D341Med (cell line): ENCODE measurements at regions not wholly inside any gene's neighbourhood (a gene's known extent, or its start where the extent isn't known, plus 50 kb on each side); places are given as distances from the start of the nearest gene placed in this dataset.
"Not testable (repeated sequence)": the region's sequence is repeated elsewhere in the genome, so short reads cannot be mapped to it uniquely, and the experiment has no call there.

Source experiments
- DNase-seq: peaks from one replicate; pipeline ENCODE4 v3.0.0; 2012; ENCODE audit warnings: low spot score

DNA sequence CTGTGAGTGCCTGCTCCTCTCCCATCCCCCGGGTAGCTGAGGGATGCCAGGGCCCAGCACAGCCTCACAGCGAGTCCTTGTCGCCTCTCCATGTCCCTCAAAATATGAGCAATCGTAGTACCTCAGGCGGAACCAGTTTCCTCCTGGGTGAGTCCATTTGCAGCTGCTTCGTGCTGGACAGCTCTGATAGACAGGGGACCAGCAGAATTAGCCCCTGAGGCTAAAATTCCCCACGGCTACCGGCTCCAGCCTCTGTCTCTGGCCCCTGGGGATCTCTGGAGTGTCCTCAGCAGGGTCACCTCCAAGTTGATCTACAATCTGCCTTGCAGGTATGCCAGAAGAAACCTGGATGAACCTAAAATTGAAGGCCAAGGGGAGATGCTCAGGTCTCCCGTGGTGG is 115.8 kb upstream of the FBXL7 start:
- no peak for DNase-seq

DNA sequence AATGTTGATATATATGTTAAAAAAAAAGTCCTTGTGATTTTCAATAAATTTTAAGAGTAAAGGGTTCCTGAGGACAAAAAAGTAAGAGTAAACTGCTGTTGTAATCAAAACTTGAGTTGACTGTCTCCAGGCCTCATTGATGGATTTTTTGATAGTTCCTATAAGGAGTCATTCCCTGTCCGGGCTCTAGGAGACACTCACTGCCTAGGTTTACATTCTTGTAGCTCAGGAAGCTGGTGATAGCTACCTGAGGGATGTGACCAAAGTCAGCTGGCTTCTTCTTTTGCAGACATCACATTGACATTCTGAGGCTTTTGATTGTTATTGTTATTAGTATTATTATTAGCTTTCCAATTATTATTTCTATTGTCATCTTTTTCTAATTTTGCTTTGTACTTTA is 116.5 kb upstream of the FBXL7 start:
- DNase-seq: no peak

DNA sequence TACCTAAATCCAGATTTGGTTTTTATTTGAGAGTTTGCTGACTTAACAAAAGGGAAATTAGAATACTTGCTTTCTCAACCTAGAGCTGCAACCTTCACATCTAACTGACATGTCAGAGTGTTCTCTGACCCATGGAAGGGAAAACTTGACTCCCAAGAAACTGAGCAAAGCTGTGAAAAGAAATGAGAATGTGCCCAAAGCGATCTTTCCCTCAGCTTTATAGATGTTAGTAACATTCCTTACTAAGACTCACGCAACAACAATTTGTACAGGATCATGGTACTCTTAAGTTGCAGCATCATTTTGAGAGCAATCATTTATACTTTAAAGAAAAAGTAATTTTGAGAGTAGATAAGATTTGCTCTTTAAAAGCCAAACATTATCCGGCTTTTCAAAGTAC is 117.0 kb upstream of the FBXL7 start:
- DNase-seq: no peak

DNA sequence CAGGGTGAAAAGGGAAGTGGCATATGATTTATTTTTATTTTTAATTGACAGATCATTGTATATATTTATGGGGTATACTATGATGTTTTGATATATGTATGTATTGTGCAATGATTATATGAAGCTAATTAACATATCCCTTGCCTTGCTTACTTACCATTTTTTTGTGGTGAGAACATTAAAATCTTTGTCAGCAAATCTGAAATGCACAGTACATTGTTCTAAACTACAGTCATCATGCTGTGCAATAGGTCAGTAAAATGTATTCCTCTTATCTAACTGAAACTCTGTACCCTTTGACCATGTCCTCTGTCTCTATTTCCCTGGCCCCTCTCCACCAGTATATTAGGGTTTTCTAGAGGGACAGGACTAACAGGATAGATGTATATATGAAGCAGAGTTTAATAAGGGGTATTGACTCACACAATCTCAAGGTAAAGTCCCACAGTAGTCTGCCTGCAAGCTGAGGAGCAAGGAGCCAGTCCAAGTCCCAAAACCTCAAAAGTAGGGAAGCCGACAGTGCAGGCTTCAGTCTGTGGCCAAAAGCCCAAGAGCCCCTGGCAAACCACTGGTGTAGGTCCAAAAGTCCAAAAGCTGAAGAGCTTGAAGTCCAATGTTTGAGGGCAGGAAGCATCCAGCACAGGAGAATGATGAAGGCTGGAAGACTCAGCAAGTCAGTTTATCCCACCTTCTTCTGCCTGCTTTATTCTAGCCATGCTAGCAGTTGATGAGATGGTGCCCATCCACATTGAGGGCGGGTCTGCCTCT is 122.2 kb upstream of the FBXL7 start:
- DNase-seq: no peak

DNA sequence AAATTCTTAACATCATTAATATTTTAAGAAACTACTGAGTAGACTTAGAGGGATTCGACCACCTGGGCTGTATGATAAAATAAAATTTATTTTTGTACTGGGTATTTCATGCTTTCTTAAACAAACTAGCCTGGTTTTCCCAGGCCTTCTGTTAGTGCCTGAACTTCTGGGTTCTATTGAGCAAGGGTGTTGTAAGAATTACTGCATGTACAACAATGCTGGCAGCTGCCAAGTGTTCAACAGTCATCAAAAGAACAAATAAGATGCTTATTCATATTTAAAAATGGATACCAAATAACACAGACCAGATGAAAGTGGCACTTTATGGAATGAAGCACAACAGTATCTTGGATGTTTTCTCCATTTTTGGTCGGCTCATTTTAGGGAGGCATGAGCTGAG is 123.2 kb upstream of the FBXL7 start:
- DNase-seq: no peak

DNA sequence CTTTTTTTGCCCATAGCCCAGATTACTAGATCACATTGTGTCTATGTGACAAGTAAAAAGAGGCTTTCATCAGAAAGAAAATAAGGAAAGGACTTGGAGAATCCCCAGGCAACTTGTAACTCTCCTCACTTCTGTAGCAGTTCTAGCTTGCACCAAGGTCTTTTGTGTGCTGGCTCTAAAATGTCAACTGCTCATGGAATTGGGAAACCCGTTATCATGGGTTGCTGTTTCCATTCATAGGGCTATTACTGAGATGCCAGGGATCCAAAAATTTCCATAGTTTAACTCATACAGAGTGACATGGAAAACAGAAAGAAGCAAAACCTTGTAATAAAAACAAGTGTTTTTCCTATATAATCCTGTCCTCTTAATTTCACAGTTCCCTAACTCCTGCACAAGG is 123.9 kb upstream of the FBXL7 start:
- no peak for DNase-seq

DNA sequence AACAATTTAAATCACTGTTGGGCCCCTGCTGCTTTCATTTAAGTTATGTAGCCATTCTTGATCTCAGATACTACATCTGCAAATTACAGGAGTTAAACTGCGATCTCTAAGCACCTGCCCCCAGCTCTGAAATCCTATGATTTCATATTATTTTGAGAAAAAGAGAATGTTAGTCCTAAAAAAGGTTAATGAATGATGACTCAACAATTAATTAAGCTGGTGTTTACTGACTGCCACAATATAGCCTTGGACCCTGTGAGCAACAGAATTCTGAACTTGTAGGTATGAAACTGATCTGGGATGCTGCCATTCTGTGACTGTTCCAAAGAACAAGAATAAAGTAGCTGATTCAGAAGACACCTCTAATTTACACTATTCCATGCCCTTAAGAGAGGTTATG is 124.4 kb upstream of the FBXL7 start:
- DNase-seq: no peak

DNA sequence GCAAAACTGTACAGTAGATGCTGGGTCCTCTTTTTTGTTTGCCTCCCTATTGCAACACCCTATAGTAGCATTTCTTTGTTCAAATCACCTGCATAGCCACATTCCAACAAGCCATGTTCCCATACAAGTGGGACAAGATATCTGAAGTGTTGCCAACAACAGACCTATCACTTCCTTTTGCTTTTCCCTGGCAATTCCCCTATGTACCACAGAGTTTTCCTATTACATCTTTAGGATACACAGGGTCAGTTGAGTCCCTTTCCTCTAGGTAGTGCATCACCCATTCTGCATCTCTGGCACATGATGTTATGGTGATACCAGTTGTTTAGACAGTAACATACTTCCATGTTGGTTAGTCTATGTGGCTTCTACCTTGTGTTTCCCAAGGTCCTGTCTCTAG is 125.1 kb upstream of the FBXL7 start:
- DNase-seq: no peak

DNA sequence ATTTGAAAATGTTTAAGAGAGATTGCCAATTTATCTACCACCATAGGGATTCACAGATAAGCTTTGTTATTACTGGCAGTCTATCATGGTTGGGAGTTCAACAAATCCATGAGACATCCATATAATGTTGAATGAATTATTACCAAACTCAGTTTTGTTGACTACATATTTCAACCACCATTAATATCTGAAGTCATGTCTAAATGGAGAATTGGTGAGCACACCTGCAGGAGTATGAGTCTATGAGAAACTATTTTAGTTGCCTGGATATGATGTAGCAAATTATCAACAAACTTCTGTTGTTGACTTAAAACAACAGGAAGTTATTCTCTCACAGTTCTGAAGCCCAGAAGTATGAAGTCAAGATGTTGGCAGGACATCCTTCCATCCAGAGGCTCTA is 126.8 kb upstream of the FBXL7 start:
- no peak for DNase-seq

DNA sequence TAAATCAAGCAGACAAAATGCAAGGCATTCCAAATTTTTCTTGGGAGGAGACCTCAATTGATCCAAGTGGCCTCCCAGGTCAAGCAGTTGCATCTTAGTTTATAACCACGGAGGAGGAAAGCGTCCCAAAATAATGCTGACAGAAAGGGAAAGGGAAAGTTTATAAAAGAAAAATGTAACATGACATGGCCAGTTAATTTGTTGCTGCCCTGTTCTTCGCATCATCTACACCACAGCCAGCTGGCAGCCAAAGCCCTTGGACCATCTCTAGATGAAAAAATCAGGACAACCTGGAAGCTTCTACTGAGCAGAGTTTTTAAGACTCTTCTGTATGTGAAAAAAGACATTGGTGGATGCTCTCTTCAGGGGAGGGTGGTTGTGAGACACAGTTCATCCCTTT is 128.8 kb upstream of the FBXL7 start:
- no peak for DNase-seq

DNA sequence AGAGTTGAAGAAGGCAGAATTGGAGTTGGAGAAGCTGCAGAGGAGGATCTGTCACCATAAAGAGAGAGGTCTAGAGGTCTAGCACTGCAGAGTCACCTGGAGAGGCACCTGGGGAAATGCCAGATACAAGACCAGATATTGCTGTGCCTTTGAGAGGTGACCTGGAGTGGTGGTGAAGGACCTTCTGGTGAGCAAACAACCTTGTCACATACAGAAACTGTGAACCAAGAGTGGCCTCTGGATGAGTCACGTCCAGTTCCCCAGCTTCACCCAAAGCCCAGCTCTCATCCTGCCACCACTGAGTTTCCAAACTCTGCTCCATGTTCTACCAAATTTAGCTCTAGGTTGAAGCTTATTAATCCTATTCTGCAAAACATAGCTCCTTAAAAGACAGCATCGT is 131.1 kb upstream of the FBXL7 start:
- DNase-seq: no peak

DNA sequence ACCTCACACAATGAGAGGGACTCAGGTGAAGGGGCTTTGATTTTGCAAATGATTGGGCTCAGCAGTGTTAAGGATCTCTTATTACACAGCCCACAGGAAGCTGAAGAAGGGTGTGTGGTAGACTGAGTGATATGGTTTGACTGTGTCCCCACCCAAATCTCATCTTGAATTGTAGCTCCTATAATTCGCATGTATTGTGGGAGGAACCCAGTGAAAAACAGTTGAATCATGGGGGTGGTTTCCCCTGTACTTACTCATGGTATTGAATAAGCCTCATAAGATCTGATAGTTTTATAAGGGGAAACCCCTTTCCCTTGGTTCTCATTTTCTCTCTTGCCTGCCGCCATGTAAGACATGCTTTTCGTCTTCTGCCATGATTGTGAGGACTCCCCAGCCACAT is 132.5 kb upstream of the FBXL7 start:
- no peak for DNase-seq

DNA sequence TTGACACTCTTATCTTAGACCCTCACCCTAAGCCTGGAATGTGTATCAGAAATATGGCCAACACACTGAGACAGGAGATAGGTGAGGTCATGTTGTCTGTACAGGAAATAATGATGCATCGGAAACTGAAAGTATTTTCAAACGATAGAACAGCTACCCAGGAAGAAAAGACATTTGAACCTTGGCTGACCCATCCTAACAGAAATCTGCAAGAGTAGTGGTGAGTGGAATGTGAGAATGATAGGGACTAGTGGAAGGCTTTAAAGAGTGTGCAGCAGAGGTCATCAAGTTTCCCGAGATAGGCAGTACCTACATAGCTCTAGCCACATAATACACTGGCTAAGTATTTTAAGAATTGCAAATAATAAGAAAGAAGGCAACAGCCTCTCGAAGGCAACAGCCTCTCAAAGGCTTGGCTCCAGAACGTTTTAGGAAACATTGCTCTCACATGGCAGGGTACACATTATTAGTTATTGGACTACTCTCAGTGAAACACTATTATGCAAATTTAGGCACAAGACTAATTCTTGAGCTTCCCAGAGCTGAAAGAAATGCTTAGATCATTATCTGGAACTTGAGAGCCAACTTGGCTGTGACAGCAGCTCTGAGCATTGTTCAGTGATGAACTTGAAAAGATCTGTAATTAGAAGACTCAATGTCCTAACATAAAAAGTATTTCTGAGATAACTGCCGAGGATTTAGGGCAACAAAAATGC is 133.1 kb upstream of the FBXL7 start:
- no peak for DNase-seq

DNA sequence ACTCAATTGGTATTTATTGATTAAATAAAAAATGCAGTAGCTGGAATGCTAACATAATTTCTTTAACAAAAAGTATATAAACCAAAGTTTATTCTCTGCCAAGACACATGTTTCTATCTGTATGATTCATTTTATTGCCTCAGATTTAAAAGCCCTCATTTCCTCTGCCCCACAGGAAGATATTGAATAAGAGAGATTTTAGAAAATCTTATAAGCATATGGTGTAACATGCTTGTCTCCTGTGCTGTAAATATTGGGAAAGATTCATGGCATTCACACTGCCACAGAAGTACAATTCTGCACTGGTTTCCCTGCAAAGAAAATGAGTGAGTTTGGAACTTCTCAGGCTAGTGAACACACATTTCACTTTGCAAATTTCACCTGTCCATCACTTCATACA is 134.9 kb upstream of the FBXL7 start:
- DNase-seq: no peak

DNA sequence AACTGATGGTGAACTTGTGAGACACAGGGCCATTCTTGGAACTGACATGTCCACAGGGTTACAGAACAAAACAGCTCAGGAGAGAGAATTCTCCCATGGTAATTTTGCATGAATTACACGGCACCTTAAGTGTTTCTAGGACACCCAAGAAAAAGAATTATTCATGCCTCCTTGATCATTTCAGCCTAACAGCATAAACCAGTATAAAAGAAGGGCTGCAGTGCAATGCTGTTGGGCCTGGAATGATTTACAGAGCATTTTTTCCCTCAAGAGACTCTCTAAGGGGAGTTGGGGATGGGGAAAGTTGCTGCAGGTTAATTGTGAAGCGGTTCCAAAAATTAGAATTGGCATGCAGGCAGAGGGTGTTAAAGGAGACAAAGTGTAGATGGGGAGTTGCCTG is 136.4 kb upstream of the FBXL7 start:
- no peak for DNase-seq

DNA sequence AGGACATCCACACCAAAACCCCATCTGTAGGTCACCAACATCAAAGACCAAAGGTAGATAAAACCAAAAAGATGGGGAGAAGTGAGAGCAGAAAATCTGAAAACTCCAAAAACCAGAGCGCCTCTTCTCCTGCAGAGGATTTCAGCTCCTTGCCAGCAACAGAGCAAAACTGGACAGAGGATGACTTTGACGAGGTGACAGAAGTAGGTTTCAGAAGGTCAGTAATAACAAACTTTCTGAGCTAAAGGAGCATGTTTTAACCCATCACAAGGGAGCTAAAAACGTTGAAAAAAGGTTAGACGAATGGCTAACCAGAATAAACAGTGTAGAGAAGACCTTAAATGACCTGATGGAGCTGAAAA is 142.9 kb upstream of the FBXL7 start:
- not testable (repeated sequence) for DNase-seq

DNA sequence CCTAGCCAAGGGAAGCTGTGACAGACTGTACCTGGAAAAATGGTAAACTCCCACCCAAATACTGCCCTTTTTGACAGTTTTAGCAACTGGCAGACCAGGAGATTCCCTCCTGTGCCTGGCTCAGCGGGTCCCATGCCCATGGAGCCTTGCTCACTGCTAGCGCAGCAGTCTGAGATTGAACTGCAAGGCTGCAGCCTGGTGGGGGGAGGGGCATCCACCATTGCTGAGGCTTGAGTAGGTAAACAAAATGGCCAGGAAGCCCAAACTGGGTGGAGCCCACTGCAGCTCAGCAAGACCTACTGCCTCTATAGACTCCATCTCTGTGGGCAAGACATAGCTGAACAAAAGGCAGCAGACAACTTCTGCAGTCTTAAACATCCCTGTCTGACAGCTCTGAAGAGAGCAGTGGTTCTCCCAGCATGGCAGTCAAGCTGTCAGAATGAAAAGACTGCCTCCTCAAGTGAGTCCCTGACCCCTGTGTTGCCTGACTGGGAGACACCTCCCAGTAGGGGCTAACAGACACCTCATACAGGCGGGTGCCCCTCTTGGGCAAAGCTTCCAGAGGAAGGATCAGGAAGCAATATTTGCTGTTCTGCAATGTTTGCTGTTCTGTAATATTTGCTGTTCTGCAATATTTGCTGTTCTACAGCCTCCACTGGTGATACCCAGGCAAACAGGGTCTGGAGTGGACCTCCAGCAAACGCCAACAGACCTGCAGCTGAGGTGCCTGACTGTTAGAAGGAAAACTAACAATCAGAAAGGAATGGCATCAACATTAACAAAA is 143.5 kb upstream of the FBXL7 start:
- DNase-seq: not testable (repeated sequence)

DNA sequence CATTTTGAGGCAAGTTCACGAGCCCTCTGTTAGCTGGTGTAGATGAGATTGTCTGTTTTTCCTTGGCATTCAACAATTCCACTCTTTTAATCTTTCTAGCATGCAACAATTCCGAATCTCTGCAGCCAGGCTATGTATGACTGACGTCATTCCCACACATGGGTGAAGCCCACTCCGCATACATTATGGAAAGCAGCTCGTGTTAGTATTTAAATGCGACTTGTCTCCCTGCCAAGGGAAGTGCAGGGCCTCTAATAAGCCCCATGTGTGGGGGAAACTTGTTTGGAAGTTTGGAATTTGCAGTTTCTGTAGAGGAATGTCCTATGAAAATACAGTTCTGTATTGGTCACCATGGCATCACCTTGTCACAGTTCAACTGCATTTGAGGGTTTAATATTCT is 146.0 kb upstream of the FBXL7 start:
- DNase-seq: no peak

DNA sequence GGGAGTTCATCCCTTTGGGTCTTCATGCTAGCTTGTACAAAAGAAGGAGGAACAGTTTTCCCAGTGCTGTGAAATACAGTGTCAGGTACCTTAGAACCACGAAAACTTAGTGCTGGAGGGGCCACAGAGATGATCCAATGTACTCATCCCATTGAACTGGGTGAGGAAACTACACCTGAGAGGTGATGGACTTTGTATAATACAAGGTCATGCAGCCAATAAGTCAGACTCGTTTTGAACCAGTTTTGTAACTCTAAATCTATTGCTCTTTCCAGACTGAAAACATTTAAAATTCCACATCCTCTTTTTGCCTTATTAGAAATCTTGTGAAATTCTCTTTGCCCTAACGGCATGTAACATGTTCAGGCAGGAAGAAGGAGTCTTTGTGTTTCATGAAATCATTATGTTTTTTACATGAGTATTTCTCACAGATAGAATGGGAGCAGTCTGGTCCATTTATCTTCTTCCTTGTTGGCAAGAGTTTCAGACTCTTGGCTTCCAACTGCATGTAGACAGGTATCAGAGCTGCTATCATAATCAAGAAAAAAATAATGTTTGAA is 146.8 kb upstream of the FBXL7 start:
- no peak for DNase-seq

DNA sequence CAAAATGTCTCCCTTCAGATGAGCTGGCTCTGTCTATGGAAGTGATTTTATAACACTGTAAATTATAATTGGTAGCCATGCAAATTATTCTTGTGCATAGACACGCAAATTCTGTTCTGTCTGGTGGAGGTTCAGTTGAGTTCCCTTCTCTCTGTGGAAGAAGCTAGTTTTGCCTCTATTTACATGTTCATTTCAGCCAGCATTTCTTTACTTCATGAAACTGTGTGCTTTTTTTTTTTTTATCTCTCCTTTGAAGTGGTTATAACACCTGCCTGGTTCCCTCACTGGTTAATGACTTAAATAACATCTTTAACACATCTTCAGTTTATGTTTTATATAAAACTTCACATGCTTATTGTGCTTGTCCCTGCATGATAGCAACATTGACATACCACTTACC is 149.4 kb upstream of the FBXL7 start:
- no peak for DNase-seq

DNA sequence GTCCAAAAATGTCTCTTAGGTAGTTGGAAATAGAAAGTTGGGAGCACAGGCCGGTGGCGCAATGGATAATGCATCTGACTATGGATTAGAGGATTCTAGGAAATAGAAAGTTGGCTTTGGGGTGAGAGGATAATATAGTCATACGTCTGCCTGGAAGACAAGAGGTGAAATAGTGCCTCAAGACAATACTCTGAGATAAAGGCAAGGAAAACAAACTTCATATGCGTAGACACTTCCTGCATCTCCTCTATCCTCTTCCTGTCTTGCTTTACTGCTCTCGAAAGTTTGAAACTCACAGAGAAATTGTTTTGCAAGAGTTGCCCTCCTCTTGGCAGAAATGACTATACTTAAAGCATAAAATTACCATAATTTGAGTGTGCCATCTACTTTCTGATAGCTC is 153.2 kb upstream of the FBXL7 start:
- no peak for DNase-seq

DNA sequence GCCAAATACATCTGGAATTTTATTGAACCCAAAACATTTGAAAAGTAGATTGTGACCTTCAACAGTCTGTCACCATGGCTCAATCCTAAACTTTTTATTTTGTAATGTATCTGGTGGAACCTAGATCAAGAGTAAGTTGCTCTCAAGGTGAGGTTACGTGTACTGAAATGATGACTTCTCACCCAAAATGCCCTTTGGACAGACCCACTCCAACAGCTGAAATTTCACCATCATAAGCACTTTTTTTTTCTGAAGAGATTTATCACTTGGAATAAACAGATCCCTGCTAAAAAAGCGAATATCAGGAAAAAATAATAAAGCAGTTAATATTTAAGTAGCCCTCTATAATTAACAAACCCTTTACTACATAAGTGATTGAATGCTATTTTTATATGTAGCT is 155.0 kb upstream of the FBXL7 start:
- no peak for DNase-seq

DNA sequence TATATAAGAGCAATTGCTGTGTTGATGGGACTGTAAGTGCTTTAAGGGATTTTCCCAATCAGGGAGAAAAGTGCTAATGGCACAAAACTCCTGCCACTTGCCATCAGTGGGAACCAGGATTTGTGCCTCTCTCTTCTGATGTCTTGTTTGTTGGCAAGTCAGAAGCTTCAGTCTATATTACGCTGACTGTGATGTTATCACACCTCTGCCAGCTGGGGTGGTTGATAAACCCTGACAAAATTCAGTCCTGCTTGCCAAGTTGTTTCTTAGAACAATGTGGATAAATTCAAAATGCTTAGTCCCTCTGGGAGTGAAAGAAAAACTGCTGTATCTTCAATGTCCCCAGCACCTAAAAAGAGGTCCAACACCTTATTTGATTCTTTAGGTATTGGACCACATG is 161.4 kb upstream of the FBXL7 start:
- no peak for DNase-seq
